ENCODE measurements at regions not wholly inside any gene's neighbourhood (a gene's known extent, or its start where the extent isn't known, plus 50 kb on each side); places are given as distances from the start of the nearest gene placed in this dataset.

- no peak for TF ChIP-seq POLR2A (IDR thresholded peaks at IDR 0.05)
- TF ChIP-seq CTCF (IDR thresholded peaks at IDR 0.05): no peak
- TF ChIP-seq EP300 (IDR thresholded peaks at IDR 0.05): peak in 1 of 4 donors; percentile 56
- peak; percentile 21 to 68 (median 48) for TF ChIP-seq POLR2AphosphoS5 (IDR thresholded peaks at IDR 0.05)
- Histone ChIP-seq H3K9me3 (no peaks in the 10 kb centered on the region), H3K27ac (peak overlapping the region; percentile 62 to 75 (median 69)), H3K36me3 (no peaks in the 10 kb centered on the region), H3K27me3 (no peaks in the 10 kb centered on the region), H3K4me1 (peaks cover 0 to 16% (median 10%) of the 10 kb centered on the region in 4 donors), H3K4me3 (peak overlapping the region in 1 of 4 donors; percentile 8)
- peak; percentile 89 for DNase-seq
- intact Hi-C loops (cut with DNase I): no loop called here
- 64 to 75% methylated on average over 11 of the region's 11 CpGs for WGBS, 2 donors
Observed at GRCh38 chr5:61631438-61631941, 299.4 kb downstream of the ZSWIM6 start.

- DNase-seq: no peak
- H3K27ac ChIP-seq: peak overlapping the region; percentile 62 to 75 (median 69)
- no peak overlapping the region for H3K4me3 ChIP-seq
- H3K4me1 ChIP-seq: peaks cover 0 to 12% (median 10%) of the 10 kb centered on the region in 4 donors
- H3K36me3 ChIP-seq: no peaks in the 10 kb centered on the region
- H3K9me3 ChIP-seq: no peaks in the 10 kb centered on the region
- no peaks in the 10 kb centered on the region for H3K27me3 ChIP-seq
- WGBS, 2 donors: 85 to 87% methylated on average over 2 of the region's 2 CpGs
- intact Hi-C loops (cut with DNase I): no loop called here
- no peak for TF ChIP-seq POLR2AphosphoS5 (IDR thresholded peaks at IDR 0.05)
- no peak for TF ChIP-seq POLR2A (IDR thresholded peaks at IDR 0.05)
- no peak for TF ChIP-seq EP300 (IDR thresholded peaks at IDR 0.05)
Observed at GRCh38 chr5:61632064-61632463, 300.0 kb downstream of the ZSWIM6 start.

GRCh38 chr5:61635271-61635670 lies 303.2 kb downstream of the ZSWIM6 start:
- TF ChIP-seq POLR2A (IDR thresholded peaks at IDR 0.05) (no peak), EP300 (IDR thresholded peaks at IDR 0.05) (no peak), POLR2AphosphoS5 (IDR thresholded peaks at IDR 0.05) (no peak), CTCF (IDR thresholded peaks at IDR 0.05) (no peak)
- Histone ChIP-seq H3K27me3 (no peaks in the 10 kb centered on the region), H3K9me3 (no peaks in the 10 kb centered on the region), H3K4me3 (no peak overlapping the region), H3K4me1 (peaks cover 0 to 12% (median 10%) of the 10 kb centered on the region in 4 donors), H3K36me3 (no peaks in the 10 kb centered on the region), H3K27ac (no peak overlapping the region)
- WGBS, 2 donors: 92 to 94% methylated on average over 3 of the region's 3 CpGs
- intact Hi-C loops (cut with DNase I): no loop called here
- no peak for DNase-seq

GRCh38 chr5:61637566-61637965 lies 305.5 kb downstream of the ZSWIM6 start:
- H3K4me1 ChIP-seq: no peaks in the 10 kb centered on the region
- intact Hi-C loops (cut with DNase I): no loop called here
- no peak overlapping the region for H3K4me3 ChIP-seq
- DNase-seq: no peak
- TF ChIP-seq POLR2A (IDR thresholded peaks at IDR 0.05) (no peak), EP300 (IDR thresholded peaks at IDR 0.05) (no peak), POLR2AphosphoS5 (IDR thresholded peaks at IDR 0.05) (no peak), CTCF (IDR thresholded peaks at IDR 0.05) (no peak)
- no peaks in the 10 kb centered on the region for H3K36me3 ChIP-seq
- H3K27ac ChIP-seq: peak overlapping the region in 3 of 4 donors; percentile 14 to 39 (median 35)
- no peaks in the 10 kb centered on the region for H3K27me3 ChIP-seq
- no peaks in the 10 kb centered on the region for H3K9me3 ChIP-seq

GRCh38 chr5:61638476-61638875 lies 306.4 kb downstream of the ZSWIM6 start:
- Histone ChIP-seq H3K27ac (peak overlapping the region in 1 of 4 donors; percentile 35), H3K4me1 (no peaks in the 10 kb centered on the region), H3K4me3 (no peak overlapping the region), H3K36me3 (no peaks in the 10 kb centered on the region), H3K9me3 (no peaks in the 10 kb centered on the region), H3K27me3 (no peaks in the 10 kb centered on the region)
- intact Hi-C loops (cut with DNase I): no loop called here
- WGBS, 2 donors: 76 to 89% methylated on average over 5 of the region's 5 CpGs
- no peak for DNase-seq
- TF ChIP-seq POLR2AphosphoS5 (IDR thresholded peaks at IDR 0.05) (no peak), CTCF (IDR thresholded peaks at IDR 0.05) (no peak), EP300 (IDR thresholded peaks at IDR 0.05) (no peak), POLR2A (IDR thresholded peaks at IDR 0.05) (no peak)

Data from sigmoid colon (tissue), 6 donors.